ENCODE measurements at regions not wholly inside any gene's neighbourhood (a gene's known extent, or its start where the extent isn't known, plus 50 kb on each side); places are given as distances from the start of the nearest gene placed in this dataset.

- Histone ChIP-seq H3K27me3 (no peaks in the 10 kb centered on the region), H3K36me3 (no peaks in the 10 kb centered on the region), H3K27ac (no peak overlapping the region), H3K9me3 (no peaks in the 10 kb centered on the region), H3K4me1 (no peaks in the 10 kb centered on the region), H3K4me3 (no peak overlapping the region)
- no peak for DNase-seq
- TF ChIP-seq POLR2A (IDR thresholded peaks at IDR 0.05), result no peak
- TF ChIP-seq CTCF (IDR thresholded peaks at IDR 0.05), result no peak
- intact Hi-C loops (cut with DNase I; ENCODE audit: low total_unique reads), result no loop called here
Observed at GRCh38 chr3:170642882-170643601, 57.2 kb upstream of the SLC7A14 start.

- Histone ChIP-seq H3K4me3 (no peak overlapping the region), H3K4me1 (no peaks in the 10 kb centered on the region), H3K27ac (no peak overlapping the region), H3K36me3 (no peaks in the 10 kb centered on the region), H3K27me3 (no peaks in the 10 kb centered on the region), H3K9me3 (no peaks in the 10 kb centered on the region)
- DNase-seq, result no peak
- TF ChIP-seq POLR2A (IDR thresholded peaks at IDR 0.05) (no peak), CTCF (IDR thresholded peaks at IDR 0.05) (no peak)
- intact Hi-C loops (cut with DNase I; ENCODE audit: low total_unique reads), result no loop called here
Observed at GRCh38 chr3:170641510-170642236, 55.8 kb upstream of the SLC7A14 start.

GRCh38 chr3:170640737-170641171 lies 54.9 kb upstream of the SLC7A14 start:
- H3K36me3 ChIP-seq, result no peaks in the 10 kb centered on the region

GRCh38 chr3:170638988-170639387 lies 53.1 kb upstream of the SLC7A14 start:
- H3K27ac ChIP-seq, result no peak overlapping the region
- H3K27me3 ChIP-seq, result no peaks in the 10 kb centered on the region
- H3K36me3 ChIP-seq, result no peaks in the 10 kb centered on the region
- no peaks in the 10 kb centered on the region for H3K9me3 ChIP-seq
- H3K4me3 ChIP-seq, result no peak overlapping the region
- no peak for DNase-seq
- TF ChIP-seq POLR2A (IDR thresholded peaks at IDR 0.05), result no peak
- no peak for TF ChIP-seq CTCF (IDR thresholded peaks at IDR 0.05)
- intact Hi-C loops (cut with DNase I; ENCODE audit: low total_unique reads), result no loop called here
- no peaks in the 10 kb centered on the region for H3K4me1 ChIP-seq

More at GRCh38 chr3:170640737-170641171, 54.9 kb upstream of the SLC7A14 start:
- Histone ChIP-seq H3K27ac (no peak overlapping the region), H3K27me3 (no peaks in the 10 kb centered on the region), H3K4me1 (no peaks in the 10 kb centered on the region), H3K4me3 (no peak overlapping the region), H3K9me3 (no peaks in the 10 kb centered on the region)
- no peak for TF ChIP-seq POLR2A (IDR thresholded peaks at IDR 0.05)
- TF ChIP-seq CTCF (IDR thresholded peaks at IDR 0.05), result no peak
- intact Hi-C loops (cut with DNase I; ENCODE audit: low total_unique reads), result no loop called here
- no peak for DNase-seq

- H3K9me3 ChIP-seq, result no peaks in the 10 kb centered on the region
- no peaks in the 10 kb centered on the region for H3K4me1 ChIP-seq
- intact Hi-C loops (cut with DNase I; ENCODE audit: low total_unique reads), result no loop called here
- TF ChIP-seq POLR2A (IDR thresholded peaks at IDR 0.05), result no peak
- no peak for TF ChIP-seq CTCF (IDR thresholded peaks at IDR 0.05)
- H3K36me3 ChIP-seq, result no peaks in the 10 kb centered on the region
- DNase-seq, result no peak
- H3K27me3 ChIP-seq, result no peaks in the 10 kb centered on the region
- no peak overlapping the region for H3K27ac ChIP-seq
- H3K4me3 ChIP-seq, result no peak overlapping the region
Observed at GRCh38 chr3:170637306-170637705, 51.4 kb upstream of the SLC7A14 start.

Measured in uterus (tissue), 3 donors.